HG03442 (cell line): ENCODE measurements at regions not wholly inside any gene's neighbourhood (a gene's known extent, or its start where the extent isn't known, plus 50 kb on each side); places are given as distances from the start of the nearest gene placed in this dataset.
A peak's percentile ranks its signal among the peaks of the same experiment; 100 is the strongest.
"Not testable (repeated sequence)": the region's sequence is repeated elsewhere in the genome, so short reads cannot be mapped to it uniquely, and the experiment has no call there.

Experiments used
- ATAC-seq: cut with Tn5 transposase; IDR thresholded peaks from one replicate; pipeline ENCODE4 v1.9.1; 2021; ENCODE audit warnings: mild to moderate bottlenecking, moderate library complexity; ENCODE audit not compliant: unreplicated experiment

- ATAC-seq, result not testable (repeated sequence)
Measured at GRCh38 chr5:1598950-1599737, 75.4 kb upstream of the LPCAT1 start.

- ATAC-seq, result not testable (repeated sequence)
Measured at GRCh38 chr5:1597093-1597473, 73.3 kb upstream of the LPCAT1 start.

GRCh38 chr5:1596462-1597092 is 72.8 kb upstream of the LPCAT1 start:
- not testable (repeated sequence) for ATAC-seq

- ATAC-seq, result peak; percentile 93
Measured at GRCh38 chr5:1594357-1595106, 70.8 kb upstream of the LPCAT1 start.

GRCh38 chr5:1593903-1594356 is 70.2 kb upstream of the LPCAT1 start:
- no peak for ATAC-seq

GRCh38 chr5:1588071-1588694 is 64.4 kb upstream of the LPCAT1 start:
- not testable (repeated sequence) for ATAC-seq

GRCh38 chr5:1583081-1583875 is 59.5 kb upstream of the LPCAT1 start:
- ATAC-seq, result not testable (repeated sequence)

GRCh38 chr5:1579389-1579788 is 55.6 kb upstream of the LPCAT1 start:
- not testable (repeated sequence) for ATAC-seq

- ATAC-seq, result not testable (repeated sequence)
Measured at GRCh38 chr5:1576851-1577250, 53.1 kb upstream of the LPCAT1 start.

GRCh38 chr5:1575991-1576714 is 52.4 kb upstream of the LPCAT1 start:
- not testable (repeated sequence) for ATAC-seq

- not testable (repeated sequence) for ATAC-seq
Measured at GRCh38 chr5:1575491-1575890, 51.7 kb upstream of the LPCAT1 start.

GRCh38 chr5:1574023-1574318 is 50.2 kb upstream of the LPCAT1 start:
- not testable (repeated sequence) for ATAC-seq

GRCh38 chr5:1573217-1574022 is 49.7 kb upstream of the LPCAT1 start:
- ATAC-seq, result not testable (repeated sequence)
